Testis (tissue), 2 donors: ENCODE measurements at regions not wholly inside any gene's neighbourhood (a gene's known extent, or its start where the extent isn't known, plus 50 kb on each side); places are given as distances from the start of the nearest gene placed in this dataset.

Experiments used
- DNase-seq: peaks from one replicate; pipeline ENCODE4 v3.0.0-alpha.2; 2019
- H3K27ac ChIP-seq, 2 donors: fragments of 200-600 bp; sonication (generic); one replicate each; pipeline ENCODE4 v1.5.1; 2019
- H3K27me3 ChIP-seq: fragments of 200-600 bp; sonication (generic); one replicate; pipeline ENCODE4 v1.5.1; 2019
- H3K36me3 ChIP-seq: fragments of 200-600 bp; sonication (generic); one replicate; pipeline ENCODE4 v1.5.1; 2017; ENCODE audit warnings: low read depth; ENCODE audit errors: missing control alignments
- H3K4me1 ChIP-seq: fragments of 200-600 bp; sonication (generic); one replicate; pipeline ENCODE4 v1.5.1; 2019
- H3K4me3 ChIP-seq, 2 donors: fragments of 200-600 bp; sonication (generic); one replicate each; pipeline ENCODE4 v1.5.1; 2017 to 2019
- H3K9me3 ChIP-seq: fragments of 200-600 bp; sonication (generic); one replicate; pipeline ENCODE4 v1.5.1; 2017
- CTCF ChIP-seq, 3 experiments: fragments of 450-650 bp in 2 of 3; fragments of 200-600 bp in 1 of 3; sonication (generic) in 1 of 3; IDR thresholded peaks; one replicate each; pipeline ENCODE4 v1.5.1; 2016 to 2019; ENCODE audit warnings: antibody characterized with exemption in 3 of 3, mild to moderate bottlenecking in 2 of 3, moderate library complexity in 1 of 3
- POLR2A ChIP-seq: fragments of 450-650 bp; IDR thresholded peaks from one replicate; pipeline ENCODE4 v1.6.1; 2017; ENCODE audit warnings: antibody characterized with exemption, mild to moderate bottlenecking, moderate library complexity
- WGBS, 2 donors: methylation state at CpG; one replicate each; pipeline ENCODE4 v1.1.5; 2018; 5-methylcytosine and 5-hydroxymethylcytosine counted together
- intact Hi-C: fragments of 100-400 bp; cut with DNase I; formaldehyde crosslinking; loops from one replicate; pipeline ENCODE4 v1.15.1; 2023; ENCODE audit warnings: low total_unique reads

GRCh38 chr7:13093160-13093559 is 405.7 kb downstream of the ARL4A start:
- WGBS, 2 donors = 24 to 60% methylated on average over 1 of the region's 1 CpG
- Histone ChIP-seq H3K36me3 (no peaks in the 10 kb centered on the region), H3K27me3 (no peaks in the 10 kb centered on the region), H3K4me3 (no peak overlapping the region), H3K27ac (no peak overlapping the region), H3K9me3 (no peaks in the 10 kb centered on the region), H3K4me1 (no peaks in the 10 kb centered on the region)
- no peak for TF ChIP-seq CTCF (IDR thresholded peaks at IDR 0.05)
- no peak for TF ChIP-seq POLR2A
- no peak for DNase-seq
- intact Hi-C loops = no loop called here

- Histone ChIP-seq H3K9me3 (no peaks in the 10 kb centered on the region), H3K4me1 (no peaks in the 10 kb centered on the region), H3K27me3 (no peaks in the 10 kb centered on the region), H3K36me3 (no peaks in the 10 kb centered on the region), H3K27ac (no peak overlapping the region), H3K4me3 (no peak overlapping the region)
- WGBS, 2 donors = 44 to 69% methylated on average over 3 of the region's 3 CpGs
- DNase-seq = no peak
- TF ChIP-seq CTCF (IDR thresholded peaks at IDR 0.05) = no peak
- TF ChIP-seq POLR2A = no peak
- intact Hi-C loops = no loop called here
Observed at GRCh38 chr7:13097499-13097898, 410.1 kb downstream of the ARL4A start.

GRCh38 chr7:13098161-13098560 is 410.7 kb downstream of the ARL4A start:
- Histone ChIP-seq H3K27ac (no peak overlapping the region), H3K9me3 (no peaks in the 10 kb centered on the region), H3K4me3 (no peak overlapping the region), H3K36me3 (no peaks in the 10 kb centered on the region), H3K27me3 (no peaks in the 10 kb centered on the region), H3K4me1 (no peaks in the 10 kb centered on the region)
- DNase-seq = no peak
- intact Hi-C loops = no loop called here
- 65 to 79% methylated on average over 4 of the region's 4 CpGs for WGBS, 2 donors
- no peak for TF ChIP-seq CTCF (IDR thresholded peaks at IDR 0.05)
- TF ChIP-seq POLR2A = no peak

- intact Hi-C loops = no loop called here
- no peak overlapping the region for H3K27ac ChIP-seq
- TF ChIP-seq CTCF (IDR thresholded peaks at IDR 0.05) = no peak
- TF ChIP-seq POLR2A = no peak
- no peaks in the 10 kb centered on the region for H3K4me1 ChIP-seq
- DNase-seq = no peak
- no peaks in the 10 kb centered on the region for H3K36me3 ChIP-seq
- no peak overlapping the region for H3K4me3 ChIP-seq
- WGBS, 2 donors = 81 to 95% methylated on average over 5 of the region's 5 CpGs
- no peaks in the 10 kb centered on the region for H3K27me3 ChIP-seq
- no peaks in the 10 kb centered on the region for H3K9me3 ChIP-seq
Observed at GRCh38 chr7:13099154-13099795, 411.8 kb downstream of the ARL4A start.

- no peaks in the 10 kb centered on the region for H3K36me3 ChIP-seq
- H3K27me3 ChIP-seq = no peaks in the 10 kb centered on the region
- H3K4me1 ChIP-seq = no peaks in the 10 kb centered on the region
- WGBS, 2 donors = 78 to 82% methylated on average over 1 of the region's 1 CpG
- H3K9me3 ChIP-seq = no peaks in the 10 kb centered on the region
- H3K4me3 ChIP-seq = no peak overlapping the region
- H3K27ac ChIP-seq = no peak overlapping the region
- intact Hi-C loops = no loop called here
- DNase-seq = no peak
- no peak for TF ChIP-seq CTCF (IDR thresholded peaks at IDR 0.05)
- no peak for TF ChIP-seq POLR2A
Observed at GRCh38 chr7:13104128-13104527, 416.7 kb downstream of the ARL4A start.
